GM23338 (cell line): ENCODE measurements at regions not wholly inside any gene's neighbourhood (a gene's known extent, or its start where the extent isn't known, plus 50 kb on each side); places are given as distances from the start of the nearest gene placed in this dataset.

ENCODE experiments used
- ATAC-seq: fragments of 200-7000 bp; cut with Tn5 transposase; 3 replicates; pipeline ENCODE4 v1.9.1; 2020
- DNase-seq: peaks from one replicate; pipeline ENCODE4 v3.0.0-alpha.2; 2015; ENCODE audit warnings: low spot score
- H2AFZ ChIP-seq: fragments of 200-600 bp; sonication (generic); 2 replicates; pipeline ENCODE4 v1.8.0; 2016; ENCODE audit warnings: antibody characterized with exemption, mild to moderate bottlenecking, moderate library complexity
- H3F3A ChIP-seq: fragments of 200-600 bp; sonication (generic); replicated peaks from 2 replicates; pipeline ENCODE4 v1.8.0; 2017; ENCODE audit warnings: antibody characterized with exemption, mixed run types, low read depth
- H3K27ac ChIP-seq: fragments of 200-600 bp; sonication (generic); 2 replicates; pipeline ENCODE4 v1.6.1; 2016; ENCODE audit warnings: low read depth
- H3K27me3 ChIP-seq: fragments of 200-600 bp; sonication (generic); 2 replicates; pipeline ENCODE4 v1.8.0; 2016; ENCODE audit warnings: mild to moderate bottlenecking, mixed run types, moderate library complexity; ENCODE audit not compliant: insufficient read depth
- H3K36me3 ChIP-seq: fragments of 200-600 bp; sonication (generic); 2 replicates; pipeline ENCODE4 v1.8.0; 2016; ENCODE audit warnings: mild to moderate bottlenecking; ENCODE audit not compliant: insufficient read depth
- H3K4me1 ChIP-seq: fragments of 200-600 bp; sonication (generic); 2 replicates; pipeline ENCODE4 v1.8.0; 2016; ENCODE audit warnings: mild to moderate bottlenecking, moderate library complexity; ENCODE audit not compliant: insufficient read depth
- H3K4me2 ChIP-seq: fragments of 200-600 bp; sonication (generic); 2 replicates; pipeline ENCODE4 v1.7.1; 2017; ENCODE audit warnings: mixed run types
- H3K4me3 ChIP-seq: fragments of 200-600 bp; sonication (generic); 2 replicates; pipeline ENCODE4 v1.6.1; 2016; ENCODE audit warnings: mixed run types
- H3K79me2 ChIP-seq: fragments of 200-600 bp; sonication (generic); replicated peaks from 2 replicates; pipeline ENCODE4 v1.8.0; 2017; ENCODE audit warnings: mild to moderate bottlenecking; ENCODE audit not compliant: insufficient read depth
- H3K9me2 ChIP-seq: fragments of 200-600 bp; sonication (generic); 2 replicates; pipeline ENCODE4 v1.8.0; 2017; ENCODE audit not compliant: insufficient read depth
- H4K20me1 ChIP-seq: fragments of 200-600 bp; sonication (generic); replicated peaks from 2 replicates; pipeline ENCODE4 v1.8.0; 2017; ENCODE audit warnings: mild to moderate bottlenecking; ENCODE audit not compliant: insufficient read depth
- H3K27ac Mint-ChIP-seq: 2 replicates; pipeline ENCODE4 v1.8.0; 2020; ENCODE audit warnings: inconsistent platforms, mild to moderate bottlenecking, moderate library complexity, mixed read lengths
- H3K27me3 Mint-ChIP-seq: 3 replicates; pipeline ENCODE4 v1.8.0; 2022; ENCODE audit warnings: low read depth, mild to moderate bottlenecking, moderate library complexity, mixed read lengths, inconsistent platforms; ENCODE audit not compliant: insufficient read depth, poor library complexity
- H3K36me3 Mint-ChIP-seq: 3 replicates; pipeline ENCODE4 v1.8.0; 2021; ENCODE audit warnings: low read depth, mild to moderate bottlenecking, inconsistent platforms, moderate library complexity, mixed read lengths
- H3K4me1 Mint-ChIP-seq: 3 replicates; pipeline ENCODE4 v1.8.0; 2020; ENCODE audit warnings: mild to moderate bottlenecking, inconsistent platforms, mixed read lengths
- H3K4me3 Mint-ChIP-seq: 3 replicates; pipeline ENCODE4 v1.8.0; 2021; ENCODE audit warnings: moderate library complexity, mild to moderate bottlenecking, inconsistent platforms, mixed read lengths
- H3K9me3 Mint-ChIP-seq: 3 replicates; pipeline ENCODE4 v1.8.0; 2020; ENCODE audit warnings: moderate library complexity, mild to moderate bottlenecking, inconsistent platforms, mixed read lengths
- CREB1 ChIP-seq: fragments of 250-450 bp; sonication (Bioruptor Pico); IDR thresholded peaks from 2 replicates; pipeline ENCODE4 v1.5.0; 2020; ENCODE audit warnings: low read depth, mild to moderate bottlenecking, moderate library complexity
- EZH2 ChIP-seq: fragments of 200-600 bp; sonication (generic); IDR thresholded peaks from one replicate; pipeline ENCODE4 v1.8.0; 2017; ENCODE audit warnings: antibody characterized with exemption, mild to moderate bottlenecking, low read depth; ENCODE audit not compliant: unreplicated experiment
- EZH2phosphoT487 ChIP-seq: fragments of 200-600 bp; sonication (generic); IDR thresholded peaks from one replicate; pipeline ENCODE4 v1.8.1; 2018; ENCODE audit warnings: antibody characterized with exemption; ENCODE audit not compliant: unreplicated experiment
- JUNB ChIP-seq: IDR thresholded peaks from one replicate; pipeline ENCODE4 v1.6.1; 2016; ENCODE audit warnings: antibody characterized with exemption; ENCODE audit not compliant: unreplicated experiment
- POLR2AphosphoS5 ChIP-seq: IDR thresholded peaks from 2 replicates; pipeline ENCODE4 v1.6.1; 2016; ENCODE audit warnings: antibody characterized with exemption, low read depth
- ZNF331 ChIP-seq: fragments of 250-450 bp; sonication (Bioruptor Pico); IDR thresholded peaks from 2 replicates; pipeline ENCODE4 v1.5.0; 2020; ENCODE audit warnings: low read depth, mild to moderate bottlenecking, moderate library complexity
- TF ChIP-seq, protein P1 (sequence below): IDR thresholded peaks from one replicate; pipeline ENCODE4 v1.6.1; 2018; ENCODE audit warnings: antibody characterized with exemption; ENCODE audit not compliant: unreplicated experiment
- TF ChIP-seq, protein P2 (sequence below), 2 experiments: fragments of 200-600 bp in 1 of 2; sonication (generic) in 1 of 2; conservative IDR thresholded peaks; 2 replicates each; pipeline versions ENCODE4 v1.5.1 to v1.6.1; 2016 to 2017; ENCODE audit warnings: antibody characterized with exemption in 2 of 2, low read depth in 2 of 2, mild to moderate bottlenecking in 2 of 2, moderate library complexity in 1 of 2
- TF ChIP-seq, protein P3 (sequence below): IDR thresholded peaks from 2 replicates; pipeline ENCODE4 v1.6.1; 2016; ENCODE audit warnings: antibody characterized with exemption

DNA sequence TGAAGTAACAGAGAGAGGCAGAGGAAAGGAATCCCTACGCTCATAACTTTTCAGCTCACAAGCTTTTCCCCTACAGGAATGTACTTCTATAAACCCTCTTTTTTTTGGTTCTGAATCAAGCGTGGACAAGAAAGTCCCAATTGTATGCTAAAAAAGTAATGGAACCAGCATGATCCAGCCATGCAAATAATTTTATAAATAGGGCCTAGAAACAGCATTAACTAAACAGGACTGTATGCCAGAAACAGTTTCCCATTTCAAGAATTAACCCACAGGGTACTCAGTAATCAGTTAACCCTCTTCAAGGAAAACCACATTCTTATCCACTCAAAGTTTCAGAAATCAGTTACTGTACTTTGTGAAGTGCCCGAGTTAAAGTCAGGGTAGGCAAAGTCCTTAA is 87.0 kb upstream of the HMGCLL1 start:
- no peaks in the 10 kb centered on the region for H3K27me3 ChIP-seq
- H3K27ac ChIP-seq, result no peak overlapping the region
- no peaks in the 10 kb centered on the region for H4K20me1 ChIP-seq
- TF ChIP-seq EZH2 (no peak), EZH2phosphoT487 (no peak), ZNF331 (CRISPR knock-in tag) (no peak), POLR2AphosphoS5 (no peak), CREB1 (CRISPR knock-in tag) (no peak), JUNB (no peak)
- TF ChIP-seq, protein P1, sequence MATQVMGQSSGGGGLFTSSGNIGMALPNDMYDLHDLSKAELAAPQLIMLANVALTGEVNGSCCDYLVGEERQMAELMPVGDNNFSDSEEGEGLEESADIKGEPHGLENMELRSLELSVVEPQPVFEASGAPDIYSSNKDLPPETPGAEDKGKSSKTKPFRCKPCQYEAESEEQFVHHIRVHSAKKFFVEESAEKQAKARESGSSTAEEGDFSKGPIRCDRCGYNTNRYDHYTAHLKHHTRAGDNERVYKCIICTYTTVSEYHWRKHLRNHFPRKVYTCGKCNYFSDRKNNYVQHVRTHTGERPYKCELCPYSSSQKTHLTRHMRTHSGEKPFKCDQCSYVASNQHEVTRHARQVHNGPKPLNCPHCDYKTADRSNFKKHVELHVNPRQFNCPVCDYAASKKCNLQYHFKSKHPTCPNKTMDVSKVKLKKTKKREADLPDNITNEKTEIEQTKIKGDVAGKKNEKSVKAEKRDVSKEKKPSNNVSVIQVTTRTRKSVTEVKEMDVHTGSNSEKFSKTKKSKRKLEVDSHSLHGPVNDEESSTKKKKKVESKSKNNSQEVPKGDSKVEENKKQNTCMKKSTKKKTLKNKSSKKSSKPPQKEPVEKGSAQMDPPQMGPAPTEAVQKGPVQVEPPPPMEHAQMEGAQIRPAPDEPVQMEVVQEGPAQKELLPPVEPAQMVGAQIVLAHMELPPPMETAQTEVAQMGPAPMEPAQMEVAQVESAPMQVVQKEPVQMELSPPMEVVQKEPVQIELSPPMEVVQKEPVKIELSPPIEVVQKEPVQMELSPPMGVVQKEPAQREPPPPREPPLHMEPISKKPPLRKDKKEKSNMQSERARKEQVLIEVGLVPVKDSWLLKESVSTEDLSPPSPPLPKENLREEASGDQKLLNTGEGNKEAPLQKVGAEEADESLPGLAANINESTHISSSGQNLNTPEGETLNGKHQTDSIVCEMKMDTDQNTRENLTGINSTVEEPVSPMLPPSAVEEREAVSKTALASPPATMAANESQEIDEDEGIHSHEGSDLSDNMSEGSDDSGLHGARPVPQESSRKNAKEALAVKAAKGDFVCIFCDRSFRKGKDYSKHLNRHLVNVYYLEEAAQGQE, result no peak
- TF ChIP-seq, protein P2, sequence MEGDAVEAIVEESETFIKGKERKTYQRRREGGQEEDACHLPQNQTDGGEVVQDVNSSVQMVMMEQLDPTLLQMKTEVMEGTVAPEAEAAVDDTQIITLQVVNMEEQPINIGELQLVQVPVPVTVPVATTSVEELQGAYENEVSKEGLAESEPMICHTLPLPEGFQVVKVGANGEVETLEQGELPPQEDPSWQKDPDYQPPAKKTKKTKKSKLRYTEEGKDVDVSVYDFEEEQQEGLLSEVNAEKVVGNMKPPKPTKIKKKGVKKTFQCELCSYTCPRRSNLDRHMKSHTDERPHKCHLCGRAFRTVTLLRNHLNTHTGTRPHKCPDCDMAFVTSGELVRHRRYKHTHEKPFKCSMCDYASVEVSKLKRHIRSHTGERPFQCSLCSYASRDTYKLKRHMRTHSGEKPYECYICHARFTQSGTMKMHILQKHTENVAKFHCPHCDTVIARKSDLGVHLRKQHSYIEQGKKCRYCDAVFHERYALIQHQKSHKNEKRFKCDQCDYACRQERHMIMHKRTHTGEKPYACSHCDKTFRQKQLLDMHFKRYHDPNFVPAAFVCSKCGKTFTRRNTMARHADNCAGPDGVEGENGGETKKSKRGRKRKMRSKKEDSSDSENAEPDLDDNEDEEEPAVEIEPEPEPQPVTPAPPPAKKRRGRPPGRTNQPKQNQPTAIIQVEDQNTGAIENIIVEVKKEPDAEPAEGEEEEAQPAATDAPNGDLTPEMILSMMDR (conservative IDR thresholded peaks at IDR 0.05; ENCODE audit: low read depth in 2 of 2), result no peak
- TF ChIP-seq, protein P3, sequence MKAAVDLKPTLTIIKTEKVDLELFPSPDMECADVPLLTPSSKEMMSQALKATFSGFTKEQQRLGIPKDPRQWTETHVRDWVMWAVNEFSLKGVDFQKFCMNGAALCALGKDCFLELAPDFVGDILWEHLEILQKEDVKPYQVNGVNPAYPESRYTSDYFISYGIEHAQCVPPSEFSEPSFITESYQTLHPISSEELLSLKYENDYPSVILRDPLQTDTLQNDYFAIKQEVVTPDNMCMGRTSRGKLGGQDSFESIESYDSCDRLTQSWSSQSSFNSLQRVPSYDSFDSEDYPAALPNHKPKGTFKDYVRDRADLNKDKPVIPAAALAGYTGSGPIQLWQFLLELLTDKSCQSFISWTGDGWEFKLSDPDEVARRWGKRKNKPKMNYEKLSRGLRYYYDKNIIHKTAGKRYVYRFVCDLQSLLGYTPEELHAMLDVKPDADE, result no peak
- peaks cover 23% of the 10 kb centered on the region for H3K9me3 Mint-ChIP-seq
- no peak overlapping the region for H3K27ac Mint-ChIP-seq
- no peak overlapping the region for H3K4me3 Mint-ChIP-seq
- H3K4me3 ChIP-seq, result no peak overlapping the region
- peaks cover 19% of the 10 kb centered on the region; the same call in 2 of the 3 replicates for H3K36me3 Mint-ChIP-seq
- H3K4me1 Mint-ChIP-seq, result peaks cover 3% of the 10 kb centered on the region; the same call in 2 of the 3 replicates
- no peaks in the 10 kb centered on the region for H3F3A ChIP-seq
- ATAC-seq, result no peak
- no peak overlapping the region for H2AFZ ChIP-seq
- no peaks in the 10 kb centered on the region for H3K36me3 ChIP-seq
- H3K27me3 Mint-ChIP-seq, result peaks cover 4% of the 10 kb centered on the region
- H3K4me1 ChIP-seq, result no peaks in the 10 kb centered on the region; the same call in 1 of the 2 replicates
- DNase-seq, result no peak
- H3K79me2 ChIP-seq, result no peaks in the 10 kb centered on the region
- no peak overlapping the region for H3K4me2 ChIP-seq
- H3K9me2 ChIP-seq, result no peaks in the 10 kb centered on the region
